ENCODE measurements at regions not wholly inside any gene's neighbourhood (a gene's known extent, or its start where the extent isn't known, plus 50 kb on each side); places are given as distances from the start of the nearest gene placed in this dataset.

GRCh38 chr9:80605129-80605528 is 1033.4 kb downstream of the TLE4 start:
- Histone ChIP-seq H3K9me3 (replicated peaks; ENCODE audit: control insufficient read depth, insufficient read depth, low read depth, low read length) (no peaks in the 10 kb centered on the region), H3K79me2 (ENCODE audit: control insufficient read depth, insufficient read depth, low read length) (no peaks in the 10 kb centered on the region), H3K36me3 (ENCODE audit: control insufficient read depth, insufficient read depth, low read length) (no peaks in the 10 kb centered on the region), H3K9me1 (ENCODE audit: control insufficient read depth, insufficient read depth, low read length) (no peaks in the 10 kb centered on the region), H3K9ac (ENCODE audit: insufficient read depth in 1 of 2, low read depth in 2 of 2, low read length in 2 of 2) (no peak overlapping the region), H4K20me1 (replicated peaks; ENCODE audit: control insufficient read depth, insufficient read depth, low read length) (no peaks in the 10 kb centered on the region), H3K4me1 (replicated peaks in 1 of 2; ENCODE audit: control insufficient read depth in 2 of 2, insufficient read depth in 2 of 2, low read length in 2 of 2) (no peaks in the 10 kb centered on the region), H2AFZ (ENCODE audit: low read depth, low read length) (no peak overlapping the region), H3K27me3 (ENCODE audit: control insufficient read depth in 2 of 2, insufficient read depth in 2 of 2, low read length in 2 of 2) (no peaks in the 10 kb centered on the region), H3K4me2 (ENCODE audit: insufficient read depth, low read length) (no peak overlapping the region), H3K4me3 (no peak overlapping the region), H3K27ac (ENCODE audit: extremely low read depth, low read depth, low read length) (no peak overlapping the region)
- no peak for ATAC-seq
- BruUV-seq (replicated peaks) = no TSS peak
- no peak for TF ChIP-seq CTBP1 (IDR thresholded peaks at IDR 0.05; ENCODE audit: borderline replicate concordance)
- no peak for TF ChIP-seq IRF2 (CRISPR knock-in tag; IDR thresholded peaks at IDR 0.05)
- no peak for TF ChIP-seq OTX1 (CRISPR knock-in tag; IDR thresholded peaks at IDR 0.05)
- TF ChIP-seq ZFP91 (CRISPR knock-in tag; IDR thresholded peaks at IDR 0.05) = no peak
- no peak for TF ChIP-seq CREBBP (IDR thresholded peaks at IDR 0.05; ENCODE audit: low read depth, low read length)
- POLR2A ChIA-PET = no interaction called here
- no peak for DNase-seq (ENCODE audit: extremely low read depth in 1 of 4, low spot score in 3 of 4)
- in situ Hi-C loops (cut with MboI) = no loop called here
- no peak for FAIRE-seq
- CTCF ChIA-PET (ENCODE audit: low intra/inter-chr PET ratio) = no interaction called here
- intact Hi-C loops (cut with micrococcal nuclease) = no loop called here
- WGBS (ENCODE audit: insufficient coverage, low coverage, missing lambda C conversion rate) = 5% methylated on average over 2 of the region's 2 CpGs

DNA sequence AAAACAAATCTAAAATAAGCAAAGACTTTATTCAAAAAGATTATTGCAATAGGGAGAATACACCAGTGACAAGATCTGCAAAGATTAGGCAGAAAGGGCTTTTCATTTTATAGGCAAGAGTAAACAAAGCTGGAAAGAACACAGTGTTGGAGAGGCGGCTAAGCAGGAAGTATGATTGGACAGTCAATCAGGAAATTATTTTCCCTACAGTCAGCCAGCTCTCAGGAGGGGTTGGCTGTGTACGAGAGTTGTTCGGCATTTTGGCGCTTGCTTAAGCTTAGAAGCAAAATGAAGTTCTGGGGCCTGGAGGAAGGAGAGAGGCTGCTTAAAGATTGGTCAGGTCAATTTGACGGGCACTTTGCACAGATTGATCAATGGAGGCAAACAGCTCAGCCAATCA is 1030.5 kb downstream of the TLE4 start:
- H3K27ac ChIP-seq (ENCODE audit: extremely low read depth, low read depth, low read length) = no peak overlapping the region
- no peak overlapping the region for H3K9ac ChIP-seq (ENCODE audit: insufficient read depth in 1 of 2, low read depth in 2 of 2, low read length in 2 of 2)
- no peak for FAIRE-seq
- ChIA-PET POLR2A (no interaction called here), CTCF (ENCODE audit: low intra/inter-chr PET ratio) (no interaction called here)
- no peaks in the 10 kb centered on the region for H3K27me3 ChIP-seq (ENCODE audit: control insufficient read depth in 2 of 2, insufficient read depth in 2 of 2, low read length in 2 of 2)
- TF ChIP-seq ADNP (tag; IDR thresholded peaks at IDR 0.05) (no peak), RBFOX2 (IDR thresholded peaks at IDR 0.05; ENCODE audit: low read depth, low read length) (no peak), MIER1 (IDR thresholded peaks at IDR 0.05; ENCODE audit: low read depth) (no peak), PTBP1 (IDR thresholded peaks at IDR 0.05; ENCODE audit: low read depth, low read length) (no peak), THRAP3 (IDR thresholded peaks at IDR 0.05; ENCODE audit: borderline replicate concordance) (no peak), KDM2B (CRISPR knock-in tag; IDR thresholded peaks at IDR 0.05) (no peak), ZNF384 (IDR thresholded peaks at IDR 0.05; ENCODE audit: low read depth, low read length) (no peak)
- no peaks in the 10 kb centered on the region for H3K79me2 ChIP-seq (ENCODE audit: control insufficient read depth, insufficient read depth, low read length)
- 0% methylated on average over 4 of the region's 5 CpGs for WGBS (ENCODE audit: insufficient coverage, low coverage, missing lambda C conversion rate)
- H3K4me3 ChIP-seq = no peak overlapping the region
- ATAC-seq = no peak
- no peak for DNase-seq (ENCODE audit: extremely low read depth in 1 of 4, low spot score in 3 of 4)
- H3K9me3 ChIP-seq (replicated peaks; ENCODE audit: control insufficient read depth, insufficient read depth, low read depth, low read length) = no peaks in the 10 kb centered on the region
- no peak overlapping the region for H2AFZ ChIP-seq (ENCODE audit: low read depth, low read length)
- H3K4me2 ChIP-seq (ENCODE audit: insufficient read depth, low read length) = no peak overlapping the region
- no TSS peak for BruUV-seq (replicated peaks)
- H3K36me3 ChIP-seq (ENCODE audit: control insufficient read depth, insufficient read depth, low read length) = no peaks in the 10 kb centered on the region
- H3K4me1 ChIP-seq (replicated peaks in 1 of 2; ENCODE audit: control insufficient read depth in 2 of 2, insufficient read depth in 2 of 2, low read length in 2 of 2) = no peaks in the 10 kb centered on the region
- intact Hi-C loops (cut with micrococcal nuclease) (no loop called here), in situ Hi-C loops (cut with MboI) (no loop called here)
- no peaks in the 10 kb centered on the region for H4K20me1 ChIP-seq (replicated peaks; ENCODE audit: control insufficient read depth, insufficient read depth, low read length)
- no peaks in the 10 kb centered on the region for H3K9me1 ChIP-seq (ENCODE audit: control insufficient read depth, insufficient read depth, low read length)
